AG10803 (cell line): ENCODE measurements at regions not wholly inside any gene's neighbourhood (a gene's known extent, or its start where the extent isn't known, plus 50 kb on each side); places are given as distances from the start of the nearest gene placed in this dataset.
A peak's percentile ranks its signal among the peaks of the same experiment; 100 is the strongest.
"Not testable (repeated sequence)": the region's sequence is repeated elsewhere in the genome, so short reads cannot be mapped to it uniquely, and the experiment has no call there.

ENCODE experiments used
- DNase-seq: peaks from one replicate; pipeline ENCODE4 v3.0.0; 2010; ENCODE audit warnings: low read depth
- H3K4me3 ChIP-seq: 2 replicates; pipeline ENCODE4 v1.5.1; 2011; ENCODE audit warnings: mild to moderate bottlenecking, low read length, control low read depth
- TF ChIP-seq, protein P1 (sequence below): conservative IDR thresholded peaks from 2 replicates; pipeline ENCODE4 v1.5.1; 2011; ENCODE audit warnings: mild to moderate bottlenecking, low read length, control low read depth, inconsistent platforms

DNA sequence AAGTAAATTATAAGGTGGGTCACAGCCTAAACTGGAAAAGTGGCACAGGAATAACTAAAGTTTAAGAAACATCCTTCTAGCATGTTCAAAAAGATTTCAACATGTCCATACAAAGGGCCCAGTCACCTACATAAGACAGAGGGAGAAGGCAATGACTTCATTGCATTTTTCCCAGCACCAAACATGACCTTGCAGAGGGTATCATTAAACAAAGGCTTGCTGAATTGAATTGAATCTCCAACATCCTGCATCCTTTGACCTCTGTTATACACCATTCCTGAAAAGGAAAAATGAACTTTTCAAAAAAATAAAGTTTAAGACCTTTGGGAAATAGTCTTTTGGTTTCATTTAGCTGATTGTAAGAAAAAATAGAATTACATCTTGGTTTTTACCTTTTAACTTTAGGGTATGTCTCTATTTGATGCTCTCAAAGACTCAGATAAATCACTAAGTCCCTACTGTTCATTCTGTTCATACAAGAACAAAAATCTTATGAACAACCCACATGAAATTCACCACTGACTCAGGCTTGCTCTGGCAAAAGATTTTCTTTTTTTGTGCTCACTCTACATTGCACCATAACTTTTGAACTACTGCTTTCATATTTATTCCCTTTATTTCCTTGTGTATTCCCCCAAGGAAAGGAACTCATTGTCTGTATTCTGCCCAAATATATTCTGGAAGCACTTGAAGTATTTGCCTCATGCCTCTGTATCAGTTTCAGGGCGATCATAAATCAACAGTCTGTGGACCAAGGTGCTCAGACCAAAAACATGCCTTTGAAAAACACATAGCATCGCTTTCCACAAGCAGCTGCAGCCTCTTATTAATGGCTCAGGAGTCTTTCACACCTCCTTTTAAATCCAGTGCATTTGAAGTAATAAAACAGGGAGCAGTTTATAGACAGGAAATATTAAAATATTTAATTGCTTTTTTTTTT is 121.7 kb downstream of the DUSP6 start:
- TF ChIP-seq, protein P1, sequence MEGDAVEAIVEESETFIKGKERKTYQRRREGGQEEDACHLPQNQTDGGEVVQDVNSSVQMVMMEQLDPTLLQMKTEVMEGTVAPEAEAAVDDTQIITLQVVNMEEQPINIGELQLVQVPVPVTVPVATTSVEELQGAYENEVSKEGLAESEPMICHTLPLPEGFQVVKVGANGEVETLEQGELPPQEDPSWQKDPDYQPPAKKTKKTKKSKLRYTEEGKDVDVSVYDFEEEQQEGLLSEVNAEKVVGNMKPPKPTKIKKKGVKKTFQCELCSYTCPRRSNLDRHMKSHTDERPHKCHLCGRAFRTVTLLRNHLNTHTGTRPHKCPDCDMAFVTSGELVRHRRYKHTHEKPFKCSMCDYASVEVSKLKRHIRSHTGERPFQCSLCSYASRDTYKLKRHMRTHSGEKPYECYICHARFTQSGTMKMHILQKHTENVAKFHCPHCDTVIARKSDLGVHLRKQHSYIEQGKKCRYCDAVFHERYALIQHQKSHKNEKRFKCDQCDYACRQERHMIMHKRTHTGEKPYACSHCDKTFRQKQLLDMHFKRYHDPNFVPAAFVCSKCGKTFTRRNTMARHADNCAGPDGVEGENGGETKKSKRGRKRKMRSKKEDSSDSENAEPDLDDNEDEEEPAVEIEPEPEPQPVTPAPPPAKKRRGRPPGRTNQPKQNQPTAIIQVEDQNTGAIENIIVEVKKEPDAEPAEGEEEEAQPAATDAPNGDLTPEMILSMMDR = no peak
- peak; percentile 38 for DNase-seq

DNA sequence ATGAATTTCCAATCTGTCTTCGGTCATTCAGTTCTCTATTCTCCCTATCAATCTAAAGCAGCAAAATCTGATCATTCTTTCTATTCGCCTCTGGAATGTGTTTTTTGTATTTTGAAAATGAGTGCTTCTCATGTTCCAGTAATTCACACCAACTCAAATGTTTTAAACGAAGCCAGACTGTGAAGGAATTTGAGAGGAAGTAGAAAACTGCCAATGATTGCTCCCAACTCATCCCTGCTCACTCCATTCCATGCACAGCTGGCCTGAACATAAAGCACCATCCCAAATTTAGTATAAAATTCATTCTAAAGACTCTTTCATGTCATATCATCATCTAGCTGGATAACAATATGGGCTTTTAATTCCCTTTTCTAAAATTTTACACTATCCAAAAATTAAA is 123.8 kb downstream of the DUSP6 start:
- TF ChIP-seq, protein P1 = no peak
- H3K4me3 ChIP-seq = no peak overlapping the region
- peak; percentile 68 for DNase-seq

More for the DNA sequence above, 121.7 kb downstream of the DUSP6 start:
- H3K4me3 ChIP-seq = no peak overlapping the region

DNA sequence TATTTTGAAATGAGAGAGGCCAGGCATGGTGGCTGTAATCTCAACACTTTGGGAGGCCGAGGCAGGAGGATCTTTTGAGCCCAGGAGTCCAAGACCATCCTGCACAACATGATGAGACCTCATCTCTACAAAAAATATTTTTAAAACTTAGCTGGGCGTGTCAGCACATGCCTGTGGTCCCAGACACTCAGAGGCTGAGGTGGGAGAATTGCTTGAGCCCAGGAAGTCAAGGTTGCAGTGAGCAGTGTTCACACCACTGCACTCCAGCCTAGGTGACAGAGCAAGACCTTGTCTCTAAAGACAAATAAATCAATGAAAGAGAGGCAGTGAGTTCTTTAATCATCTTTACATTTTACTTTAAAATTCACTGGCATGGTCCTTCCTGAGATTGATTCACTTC is 124.5 kb downstream of the DUSP6 start:
- TF ChIP-seq, protein P1 = no peak
- no peak overlapping the region for H3K4me3 ChIP-seq
- DNase-seq = peak; percentile 38

DNA sequence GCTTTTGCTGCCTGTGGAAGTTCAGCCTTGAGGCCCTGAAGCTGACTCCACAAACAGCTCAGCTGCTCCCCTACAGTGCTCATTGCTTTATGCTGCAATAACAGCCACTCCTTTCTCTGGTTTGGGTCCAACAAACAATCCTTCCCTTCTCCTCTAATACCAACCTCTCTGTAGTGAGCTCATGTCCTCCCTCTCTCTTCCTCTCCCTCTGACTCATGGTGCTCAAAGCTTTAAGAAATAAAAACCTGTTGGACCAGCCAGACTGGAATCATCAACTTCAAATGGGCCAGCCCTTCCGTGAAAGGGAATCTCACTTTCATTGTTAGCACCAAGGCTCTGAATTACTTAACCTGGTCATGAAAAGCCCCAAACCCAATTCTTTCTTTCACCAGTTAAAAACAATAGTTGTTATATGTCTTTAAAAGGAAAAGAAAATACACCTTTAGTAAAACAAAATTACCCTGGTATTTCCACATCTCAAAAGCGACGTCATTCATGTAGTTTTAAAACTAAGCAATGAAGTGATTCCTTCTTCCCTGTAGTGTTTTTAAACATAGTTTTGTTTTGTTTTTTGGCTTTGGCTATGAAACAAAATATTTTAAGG is 126.4 kb downstream of the DUSP6 start:
- peak; percentile 93 for DNase-seq
- H3K4me3 ChIP-seq = no peak overlapping the region
- TF ChIP-seq, protein P1 = no peak; the same call in 1 of the 2 replicates

DNA sequence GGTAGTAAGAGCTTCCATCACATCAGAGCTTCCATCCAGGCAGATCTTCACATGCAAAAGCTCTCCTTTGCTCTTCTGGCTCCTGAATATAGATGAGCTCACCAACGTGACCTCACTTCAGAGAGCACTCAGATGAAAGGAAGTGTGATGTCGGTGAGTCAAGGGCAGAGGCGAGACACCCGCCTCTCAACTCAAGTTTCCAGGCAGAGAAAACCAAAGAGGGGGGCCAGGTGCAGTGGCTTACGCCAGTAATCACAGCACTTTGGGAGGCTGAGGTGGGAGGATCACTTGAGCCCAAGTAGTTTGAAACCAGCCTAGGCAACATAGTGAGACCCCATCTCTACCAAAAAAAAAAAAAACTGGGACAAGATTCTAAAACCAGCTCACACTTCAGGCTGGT is 126.9 kb downstream of the DUSP6 start:
- peak; percentile 57 for DNase-seq
- TF ChIP-seq, protein P1 = no peak
- H3K4me3 ChIP-seq = no peak overlapping the region

DNA sequence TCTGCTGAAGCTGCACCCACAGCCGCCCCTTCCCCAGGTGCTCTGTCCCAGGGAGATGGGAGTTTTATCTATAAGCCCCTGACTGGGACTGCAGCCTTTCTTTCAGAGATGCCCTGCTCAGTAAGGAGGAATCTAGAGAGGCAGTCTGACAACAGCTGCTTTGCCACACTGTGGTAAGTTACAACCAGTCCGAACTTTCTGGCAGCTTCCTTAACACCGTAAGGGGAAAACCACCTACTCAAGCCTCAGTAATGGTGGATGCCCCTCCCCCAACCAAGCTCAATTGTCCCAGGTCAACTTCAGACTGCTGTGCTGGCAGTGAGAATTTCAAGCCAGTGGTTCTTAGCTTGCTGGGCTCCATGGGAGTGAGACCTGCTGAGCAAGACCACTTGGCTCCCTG is 129.7 kb downstream of the DUSP6 start:
- not testable (repeated sequence) for DNase-seq, H3K4me3 ChIP-seq

DNA sequence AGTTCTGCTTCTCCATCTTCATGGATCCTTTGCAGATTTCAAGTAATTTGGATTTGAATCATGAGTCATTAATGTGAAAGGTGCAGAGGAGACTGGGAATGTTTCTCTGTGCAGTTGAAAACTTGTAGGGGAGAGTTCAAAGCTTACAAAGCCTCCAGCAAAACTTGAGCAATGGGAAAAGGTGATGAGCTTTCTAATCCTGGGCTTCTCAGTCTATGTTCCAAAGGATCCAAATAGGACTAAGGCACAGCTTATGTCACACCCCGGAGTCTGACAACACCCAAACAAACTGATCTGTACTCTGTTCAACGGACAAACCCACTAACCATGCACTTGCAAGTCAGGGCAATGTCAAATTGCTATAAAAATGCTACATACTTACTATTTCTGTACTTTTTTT is 134.8 kb downstream of the DUSP6 start:
- no peak for DNase-seq
- TF ChIP-seq, protein P1 = no peak
- no peak overlapping the region for H3K4me3 ChIP-seq
